NCI-H2107 treated with DMSO at 0.1 percent for 48 hours (cell line): ENCODE measurements at regions not wholly inside any gene's neighbourhood (a gene's known extent, or its start where the extent isn't known, plus 50 kb on each side); places are given as distances from the start of the nearest gene placed in this dataset.
"Not testable (repeated sequence)": the region's sequence is repeated elsewhere in the genome, so short reads cannot be mapped to it uniquely, and the experiment has no call there.

ENCODE experiments used
- DNase-seq: peaks from one replicate; lab custom pipeline; 2025; ENCODE audit not compliant: unreplicated experiment; lab: John Stamatoyannopoulos, UW

GRCh38 chr13:90254437-90254836 is 1093.0 kb upstream of the MIR17HG start:
- DNase-seq, result no peak

- DNase-seq, result no peak
Measured at GRCh38 chr13:90256746-90257145, 1090.7 kb upstream of the MIR17HG start.

GRCh38 chr13:90258129-90258528 is 1089.4 kb upstream of the MIR17HG start:
- DNase-seq, result no peak

- no peak for DNase-seq
Measured at GRCh38 chr13:90261343-90261742, 1086.1 kb upstream of the MIR17HG start.

GRCh38 chr13:90270226-90270625 is 1077.3 kb upstream of the MIR17HG start:
- DNase-seq, result no peak

- DNase-seq, result no peak
Measured at GRCh38 chr13:90272356-90272755, 1075.1 kb upstream of the MIR17HG start.

- no peak for DNase-seq
Measured at GRCh38 chr13:90276216-90276615, 1071.3 kb upstream of the MIR17HG start.

GRCh38 chr13:90278231-90278630 is 1069.3 kb upstream of the MIR17HG start:
- not testable (repeated sequence) for DNase-seq

- DNase-seq, result no peak
Measured at GRCh38 chr13:90281709-90282108, 1065.8 kb upstream of the MIR17HG start.

- no peak for DNase-seq
Measured at GRCh38 chr13:90287521-90287920, 1060.0 kb upstream of the MIR17HG start.

GRCh38 chr13:90293793-90294361 is 1053.6 kb upstream of the MIR17HG start:
- no peak for DNase-seq

- no peak for DNase-seq
Measured at GRCh38 chr13:90299238-90299637, 1048.2 kb upstream of the MIR17HG start.

- DNase-seq, result no peak
Measured at GRCh38 chr13:90300015-90300414, 1047.5 kb upstream of the MIR17HG start.

- DNase-seq, result no peak
Measured at GRCh38 chr13:90302107-90302506, 1045.4 kb upstream of the MIR17HG start.

- DNase-seq, result no peak
Measured at GRCh38 chr13:90305796-90306195, 1041.7 kb upstream of the MIR17HG start.

GRCh38 chr13:90307136-90307535 is 1040.4 kb upstream of the MIR17HG start:
- no peak for DNase-seq

GRCh38 chr13:90308249-90308648 is 1039.2 kb upstream of the MIR17HG start:
- DNase-seq, result no peak

GRCh38 chr13:90311929-90312328 is 1035.6 kb upstream of the MIR17HG start:
- DNase-seq, result no peak

GRCh38 chr13:90315061-90315460 is 1032.4 kb upstream of the MIR17HG start:
- no peak for DNase-seq

GRCh38 chr13:90320664-90321063 is 1026.8 kb upstream of the MIR17HG start:
- no peak for DNase-seq

- no peak for DNase-seq
Measured at GRCh38 chr13:90321281-90321931, 1026.1 kb upstream of the MIR17HG start.

GRCh38 chr13:90329641-90330040 is 1017.8 kb upstream of the MIR17HG start:
- no peak for DNase-seq

- no peak for DNase-seq
Measured at GRCh38 chr13:90331974-90332373, 1015.5 kb upstream of the MIR17HG start.
